GM21526 (cell line): ENCODE measurements at regions not wholly inside any gene's neighbourhood (a gene's known extent, or its start where the extent isn't known, plus 50 kb on each side); places are given as distances from the start of the nearest gene placed in this dataset.

Experiments used
- ATAC-seq: cut with Tn5 transposase; IDR thresholded peaks from one replicate; pipeline ENCODE4 v1.9.1; 2021; ENCODE audit warnings: moderate library complexity; ENCODE audit not compliant: unreplicated experiment, low FRiP score

GRCh38 chr5:165266939-165267338 is 1761.5 kb downstream of the MAT2B start:
- ATAC-seq, result no peak

GRCh38 chr5:165272436-165272835 is 1767.0 kb downstream of the MAT2B start:
- no peak for ATAC-seq

GRCh38 chr5:165277661-165278060 is 1772.2 kb downstream of the MAT2B start:
- no peak for ATAC-seq

GRCh38 chr5:165282491-165282890 is 1777.1 kb downstream of the MAT2B start:
- ATAC-seq, result no peak

- ATAC-seq, result no peak
Measured at GRCh38 chr5:165286692-165287091, 1781.3 kb downstream of the MAT2B start.

GRCh38 chr5:165290535-165290934 is 1785.1 kb downstream of the MAT2B start:
- ATAC-seq, result no peak

- ATAC-seq, result no peak
Measured at GRCh38 chr5:165296401-165297130, 1791.1 kb downstream of the MAT2B start.

GRCh38 chr5:165304193-165304827 is 1798.9 kb downstream of the MAT2B start:
- ATAC-seq, result no peak

GRCh38 chr5:165305596-165305995 is 1800.2 kb downstream of the MAT2B start:
- no peak for ATAC-seq

GRCh38 chr5:165309446-165309845 is 1804.0 kb downstream of the MAT2B start:
- no peak for ATAC-seq

- ATAC-seq, result no peak
Measured at GRCh38 chr5:165310031-165310430, 1804.6 kb downstream of the MAT2B start.

- ATAC-seq, result no peak
Measured at GRCh38 chr5:165321912-165322311, 1816.5 kb downstream of the MAT2B start.

- ATAC-seq, result no peak
Measured at GRCh38 chr5:165325221-165325620, 1819.8 kb downstream of the MAT2B start.

- ATAC-seq, result no peak
Measured at GRCh38 chr5:165327631-165328030, 1822.2 kb downstream of the MAT2B start.

- ATAC-seq, result no peak
Measured at GRCh38 chr5:165328846-165329245, 1823.4 kb downstream of the MAT2B start.

- ATAC-seq, result no peak
Measured at GRCh38 chr5:165333623-165334022, 1828.2 kb downstream of the MAT2B start.

- no peak for ATAC-seq
Measured at GRCh38 chr5:165334201-165334600, 1828.8 kb downstream of the MAT2B start.

GRCh38 chr5:165349735-165350134 is 1844.3 kb downstream of the MAT2B start:
- ATAC-seq, result no peak

GRCh38 chr5:165351342-165351741 is 1845.9 kb downstream of the MAT2B start:
- ATAC-seq, result no peak

GRCh38 chr5:165360366-165360765 is 1854.9 kb downstream of the MAT2B start:
- ATAC-seq, result no peak

- ATAC-seq, result no peak
Measured at GRCh38 chr5:165360784-165361542, 1855.5 kb downstream of the MAT2B start.
